ENCODE measurements at regions not wholly inside any gene's neighbourhood (a gene's known extent, or its start where the extent isn't known, plus 50 kb on each side); places are given as distances from the start of the nearest gene placed in this dataset.

- DNase-seq (ENCODE audit: low read depth in 2 of 2) = no peak
Measured at GRCh38 chr1:42034426-42034825, 115.7 kb upstream of the HIVEP3 start.

GRCh38 chr1:42033629-42034028 lies 114.9 kb upstream of the HIVEP3 start:
- no peak for DNase-seq (ENCODE audit: low read depth in 2 of 2)

- no peak for DNase-seq (ENCODE audit: low read depth in 2 of 2)
Measured at GRCh38 chr1:42017730-42018129, 99.0 kb upstream of the HIVEP3 start.

GRCh38 chr1:42017259-42017658 lies 98.5 kb upstream of the HIVEP3 start:
- DNase-seq (ENCODE audit: low read depth in 2 of 2) = no peak

GRCh38 chr1:42014823-42015222 lies 96.1 kb upstream of the HIVEP3 start:
- no peak for DNase-seq (ENCODE audit: low read depth in 2 of 2)

GRCh38 chr1:42013881-42014470 lies 95.3 kb upstream of the HIVEP3 start:
- DNase-seq (ENCODE audit: low read depth in 2 of 2) = no peak

- DNase-seq (ENCODE audit: low read depth in 2 of 2) = no peak
Measured at GRCh38 chr1:42012852-42013251, 94.1 kb upstream of the HIVEP3 start.

GRCh38 chr1:42010381-42010780 lies 91.7 kb upstream of the HIVEP3 start:
- DNase-seq (ENCODE audit: low read depth in 2 of 2) = no peak

- no peak for DNase-seq (ENCODE audit: low read depth in 2 of 2)
Measured at GRCh38 chr1:42008264-42008663, 89.5 kb upstream of the HIVEP3 start.

GRCh38 chr1:42006836-42007235 lies 88.1 kb upstream of the HIVEP3 start:
- DNase-seq (ENCODE audit: low read depth in 2 of 2) = no peak

GRCh38 chr1:42006093-42006492 lies 87.4 kb upstream of the HIVEP3 start:
- no peak for DNase-seq (ENCODE audit: low read depth in 2 of 2)

- DNase-seq (ENCODE audit: low read depth in 2 of 2) = no peak
Measured at GRCh38 chr1:42005530-42005929, 86.8 kb upstream of the HIVEP3 start.

GRCh38 chr1:42004860-42005259 lies 86.1 kb upstream of the HIVEP3 start:
- DNase-seq (ENCODE audit: low read depth in 2 of 2) = no peak

- no peak for DNase-seq (ENCODE audit: low read depth in 2 of 2)
Measured at GRCh38 chr1:42004322-42004721, 85.6 kb upstream of the HIVEP3 start.

- DNase-seq (ENCODE audit: low read depth in 2 of 2) = no peak
Measured at GRCh38 chr1:42003433-42003832, 84.7 kb upstream of the HIVEP3 start.

GRCh38 chr1:42002220-42002619 lies 83.5 kb upstream of the HIVEP3 start:
- no peak for DNase-seq (ENCODE audit: low read depth in 2 of 2)

- DNase-seq (ENCODE audit: low read depth in 2 of 2) = no peak
Measured at GRCh38 chr1:42000766-42001165, 82.0 kb upstream of the HIVEP3 start.

- no peak for DNase-seq (ENCODE audit: low read depth in 2 of 2)
Measured at GRCh38 chr1:41999884-42000283, 81.2 kb upstream of the HIVEP3 start.

- DNase-seq (ENCODE audit: low read depth in 2 of 2) = no peak
Measured at GRCh38 chr1:41998250-41998649, 79.5 kb upstream of the HIVEP3 start.

GRCh38 chr1:41997153-41997552 lies 78.4 kb upstream of the HIVEP3 start:
- DNase-seq (ENCODE audit: low read depth in 2 of 2) = no peak

- DNase-seq (ENCODE audit: low read depth in 2 of 2) = no peak
Measured at GRCh38 chr1:41995441-41996130, 76.9 kb upstream of the HIVEP3 start.

GRCh38 chr1:41994195-41994894 lies 75.6 kb upstream of the HIVEP3 start:
- no peak for DNase-seq (ENCODE audit: low read depth in 2 of 2)

GRCh38 chr1:41983451-41983850 lies 64.7 kb upstream of the HIVEP3 start:
- DNase-seq (ENCODE audit: low read depth in 2 of 2) = no peak
